DMS153 treated with DMSO at 0.1 percent for 48 hours (cell line): ENCODE measurements at regions not wholly inside any gene's neighbourhood (a gene's known extent, or its start where the extent isn't known, plus 50 kb on each side); places are given as distances from the start of the nearest gene placed in this dataset.
A peak's percentile ranks its signal among the peaks of the same experiment; 100 is the strongest.

ENCODE experiments used
- DNase-seq: peaks from one replicate; lab custom pipeline; 2025; ENCODE audit not compliant: unreplicated experiment; lab: John Stamatoyannopoulos, UW

- DNase-seq, result no peak
Measured at GRCh38 chr17:72590882-72591281, 470.1 kb downstream of the SOX9 start.

DNA sequence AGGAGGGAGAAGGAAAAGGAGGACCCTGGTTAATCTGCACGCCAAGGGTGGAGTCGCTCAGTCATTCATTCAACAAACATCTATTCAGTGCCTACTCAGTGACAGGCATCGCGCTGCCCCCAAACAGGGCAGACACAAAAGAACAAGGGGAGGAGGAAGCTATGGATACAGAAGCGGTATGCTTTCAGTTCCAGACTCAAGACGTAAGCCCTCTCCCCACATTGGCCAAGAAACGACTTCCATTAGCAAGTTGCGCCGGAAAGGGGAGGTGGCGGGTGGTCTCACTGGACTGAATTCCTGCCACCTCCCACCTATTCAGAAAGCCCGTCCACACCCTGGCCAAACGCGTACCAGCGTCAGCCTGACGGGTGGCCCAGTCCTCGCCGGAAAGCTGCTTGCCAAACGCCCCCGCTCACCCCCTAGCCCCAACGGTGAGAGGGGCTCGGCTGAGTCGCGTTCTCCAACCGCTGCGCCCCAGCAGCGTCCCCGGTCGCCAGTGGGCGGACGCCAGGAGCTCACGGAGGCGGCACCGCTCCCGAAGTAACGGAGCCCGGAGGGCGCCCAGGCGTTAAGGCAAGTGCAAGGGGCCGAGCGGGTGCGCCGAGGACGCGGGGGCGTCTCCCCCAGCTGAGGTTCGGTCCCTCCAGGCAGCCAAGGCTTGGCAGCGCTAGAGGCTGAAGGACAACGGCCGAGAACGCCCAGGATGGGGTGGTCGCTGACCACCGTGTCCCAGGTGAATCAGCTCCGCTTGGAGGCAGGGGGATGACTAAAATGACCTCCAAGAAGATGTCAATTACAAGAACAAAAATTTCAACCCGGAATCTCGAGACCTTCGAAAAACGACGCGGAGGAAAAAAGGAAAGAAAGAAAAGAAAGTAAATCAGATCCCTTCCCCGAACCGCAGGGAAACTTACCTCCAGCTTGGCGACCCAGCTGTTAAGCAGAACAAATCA is 470.7 kb downstream of the SOX9 start:
- no peak for DNase-seq

DNA sequence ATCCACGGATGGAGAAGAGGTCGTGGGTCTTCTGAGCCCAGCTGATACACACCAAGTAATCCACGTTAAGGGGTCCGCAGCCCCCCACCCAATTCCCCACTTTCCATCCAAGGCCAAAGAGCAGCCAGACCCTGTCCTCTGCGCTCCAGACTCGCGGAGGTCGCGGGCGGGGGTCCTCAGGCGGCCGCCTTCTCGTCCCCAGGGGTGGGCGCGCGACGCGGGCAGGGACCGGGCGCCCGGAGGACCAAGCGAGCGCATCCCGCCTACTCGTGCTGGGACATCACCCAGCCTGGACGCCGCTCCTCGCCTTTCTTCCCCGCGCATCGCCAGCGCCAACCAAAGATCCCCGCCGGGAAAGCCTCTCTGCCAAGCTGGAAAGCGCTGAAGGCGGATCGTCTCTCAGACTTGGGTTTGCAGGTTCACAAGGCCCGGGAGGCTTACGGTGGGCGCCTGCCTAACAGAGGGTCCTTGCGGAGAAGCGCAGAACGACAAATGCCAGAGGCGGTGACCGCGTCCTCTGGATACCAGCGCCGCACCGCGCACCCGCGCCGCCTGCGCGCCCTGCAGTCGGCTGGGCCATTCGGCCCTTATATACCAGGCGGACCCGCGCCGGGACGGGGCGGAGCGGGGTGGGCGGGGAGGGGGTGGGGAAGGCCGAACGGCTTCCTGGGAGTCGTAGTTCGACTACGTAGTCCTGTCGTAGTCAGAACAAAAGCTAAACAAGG is 471.6 kb downstream of the SOX9 start:
- DNase-seq, result peak; percentile 64

DNA sequence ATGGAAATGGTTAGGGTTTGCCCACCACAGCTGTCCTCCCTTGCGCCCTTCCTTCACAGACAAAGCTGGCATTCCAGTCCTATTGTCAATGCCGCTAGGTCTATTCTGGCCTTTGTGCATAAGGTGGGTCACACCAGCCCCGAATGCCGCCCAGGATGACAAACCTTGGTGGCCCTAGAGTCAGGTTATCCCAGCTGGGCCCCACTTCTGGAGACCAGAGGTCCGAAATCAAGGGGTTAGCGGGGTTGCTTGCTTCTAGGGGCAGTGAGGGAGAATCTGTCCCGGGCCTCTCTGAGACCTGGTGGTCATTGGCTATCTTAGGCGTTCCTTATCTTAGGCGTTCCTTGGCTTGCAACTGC is 472.1 kb downstream of the SOX9 start:
- no peak for DNase-seq

GRCh38 chr17:72594248-72594647 is 473.4 kb downstream of the SOX9 start:
- no peak for DNase-seq
